ENCODE measurements at regions not wholly inside any gene's neighbourhood (a gene's known extent, or its start where the extent isn't known, plus 50 kb on each side); places are given as distances from the start of the nearest gene placed in this dataset.

DNA sequence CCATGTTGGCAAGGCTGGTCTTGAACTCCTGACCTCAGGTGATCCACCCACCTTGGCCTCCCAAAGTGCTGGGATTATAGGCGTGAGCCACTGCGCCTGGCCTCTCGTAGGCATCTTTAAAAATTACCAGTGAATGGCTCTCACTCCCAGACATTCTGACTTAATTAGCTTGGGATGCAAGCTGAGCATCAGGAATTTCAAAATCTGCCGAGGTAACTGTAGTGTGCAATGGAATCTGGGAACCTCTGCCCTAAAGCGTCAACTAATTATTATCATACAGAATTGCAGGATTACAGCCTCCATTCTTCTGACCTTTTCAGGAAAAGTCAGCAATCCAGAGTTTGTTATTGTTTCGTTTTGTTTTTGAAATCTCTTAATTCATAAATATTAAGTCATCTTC is 213.4 kb upstream of the DMAC1 start:
- no peak for TF ChIP-seq POLR2A (IDR thresholded peaks at IDR 0.05; ENCODE audit: low read length)
- no peak for TF ChIP-seq GATA1 (IDR thresholded peaks at IDR 0.05; ENCODE audit: low read depth, low read length)

All from erythroblast (primary cell).